SU-DHL-6 (cell line): ENCODE measurements at regions not wholly inside any gene's neighbourhood (a gene's known extent, or its start where the extent isn't known, plus 50 kb on each side); places are given as distances from the start of the nearest gene placed in this dataset.

ENCODE experiments used
- H2AFZ ChIP-seq: fragments of 200-600 bp; sonication (generic); 2 replicates; pipeline ENCODE4 v1.6.1; 2014; ENCODE audit warnings: low read depth, mild to moderate bottlenecking, moderate library complexity, mixed read lengths, antibody characterized with exemption, low read length; ENCODE audit not compliant: severe bottlenecking
- H3F3A ChIP-seq: fragments of 200-600 bp; shearing (Covaris generic); 2 replicates; pipeline ENCODE4 v1.6.0; 2016; ENCODE audit warnings: antibody characterized with exemption, mild to moderate bottlenecking; ENCODE audit not compliant: insufficient read depth
- H3K27ac ChIP-seq: fragments of 200-600 bp; sonication (generic); 2 replicates; pipeline ENCODE4 v1.5.1; 2016; ENCODE audit warnings: low read depth, mild to moderate bottlenecking, low read length, moderate library complexity, mixed read lengths
- H3K27me3 ChIP-seq: fragments of 200-600 bp; sonication (generic), shearing (Covaris generic); 2 replicates; pipeline ENCODE4 v1.6.0; 2014; ENCODE audit warnings: mild to moderate bottlenecking, low read length
- H3K36me3 ChIP-seq: fragments of 200-600 bp; sonication (generic); 2 replicates; pipeline ENCODE4 v1.6.1; 2014; ENCODE audit warnings: mild to moderate bottlenecking, low read length, mixed read lengths
- H3K4me2 ChIP-seq: fragments of 300-600, 200-600 bp; shearing (Covaris generic), sonication (generic); 2 replicates; pipeline ENCODE4 v1.6.0; 2014; ENCODE audit warnings: low read length, low read depth, mild to moderate bottlenecking; ENCODE audit not compliant: poor library complexity, severe bottlenecking
- H3K4me3 ChIP-seq: fragments of 200-600 bp; sonication (generic); 2 replicates; pipeline ENCODE4 v1.5.1; 2014; ENCODE audit warnings: antibody characterized with exemption, low read length, mild to moderate bottlenecking, mixed read lengths; ENCODE audit not compliant: insufficient read depth, poor library complexity, severe bottlenecking
- H3K79me2 ChIP-seq: fragments of 200-600 bp; sonication (generic); 2 replicates; pipeline ENCODE4 v1.6.1; 2014; ENCODE audit warnings: mild to moderate bottlenecking, low read length, moderate library complexity; ENCODE audit not compliant: insufficient read depth
- H3K9ac ChIP-seq: fragments of 200-600 bp; sonication (generic); 2 replicates; pipeline ENCODE4 v1.7.0; 2014; ENCODE audit warnings: mild to moderate bottlenecking, low read length
- H3K9me2 ChIP-seq: fragments of 200-600 bp; sonication (generic); replicated peaks from 2 replicates; pipeline ENCODE4 v1.6.1; 2014; ENCODE audit warnings: low read length; ENCODE audit not compliant: insufficient read depth
- H3K9me3 ChIP-seq: fragments of 200-600 bp; sonication (generic); 2 replicates; pipeline ENCODE4 v1.6.1; 2014; ENCODE audit warnings: low read length, mixed read lengths; ENCODE audit not compliant: insufficient read depth
- H4K20me1 ChIP-seq: fragments of 200-600 bp; sonication (generic); 2 replicates; pipeline ENCODE4 v1.6.1; 2014; ENCODE audit warnings: low read depth, mild to moderate bottlenecking, antibody characterized with exemption, low read length, moderate library complexity, mixed read lengths
- CTCF ChIP-seq: fragments of 200-600 bp; sonication (generic); IDR thresholded peaks from one replicate; pipeline ENCODE4 v1.5.1; 2017; ENCODE audit warnings: antibody characterized with exemption, mild to moderate bottlenecking, low read length, moderate library complexity; ENCODE audit not compliant: insufficient read depth, poor library complexity, severe bottlenecking
- EZH2phosphoT487 ChIP-seq: fragments of 200-600 bp; sonication (generic), shearing (Covaris generic); conservative IDR thresholded peaks from 2 replicates; pipeline ENCODE4 v1.6.1; 2018; ENCODE audit warnings: mild to moderate bottlenecking, antibody characterized with exemption, low read length, moderate library complexity, mixed read lengths

- H3K4me3 ChIP-seq = no peak overlapping the region
- no peak overlapping the region for H3K4me2 ChIP-seq
- no peaks in the 10 kb centered on the region for H4K20me1 ChIP-seq
- no peak overlapping the region for H2AFZ ChIP-seq
- H3K36me3 ChIP-seq = no peaks in the 10 kb centered on the region
- no peaks in the 10 kb centered on the region for H3F3A ChIP-seq
- H3K9me3 ChIP-seq = no peaks in the 10 kb centered on the region
- H3K9me2 ChIP-seq = no peaks in the 10 kb centered on the region
- H3K79me2 ChIP-seq = no peaks in the 10 kb centered on the region
- no peak overlapping the region for H3K27ac ChIP-seq
- no peaks in the 10 kb centered on the region for H3K27me3 ChIP-seq
- TF ChIP-seq EZH2phosphoT487 = no peak
- no peak for TF ChIP-seq CTCF
- no peak overlapping the region for H3K9ac ChIP-seq
Observed at GRCh38 chr4:81799371-81799770, 327.7 kb upstream of the RASGEF1B start.

- H3K36me3 ChIP-seq = no peaks in the 10 kb centered on the region
- no peaks in the 10 kb centered on the region for H3K27me3 ChIP-seq
- no peaks in the 10 kb centered on the region for H3K79me2 ChIP-seq
- no peaks in the 10 kb centered on the region for H3K9me3 ChIP-seq
- TF ChIP-seq CTCF (no peak), EZH2phosphoT487 (no peak)
- no peaks in the 10 kb centered on the region for H3K9me2 ChIP-seq
- no peaks in the 10 kb centered on the region for H4K20me1 ChIP-seq
- H3K27ac ChIP-seq = no peak overlapping the region
- H2AFZ ChIP-seq = no peak overlapping the region
- no peak overlapping the region for H3K4me3 ChIP-seq
- H3K9ac ChIP-seq = no peak overlapping the region
- H3F3A ChIP-seq = no peaks in the 10 kb centered on the region
- H3K4me2 ChIP-seq = no peak overlapping the region
Observed at GRCh38 chr4:81796790-81797528, 325.3 kb upstream of the RASGEF1B start.

DNA sequence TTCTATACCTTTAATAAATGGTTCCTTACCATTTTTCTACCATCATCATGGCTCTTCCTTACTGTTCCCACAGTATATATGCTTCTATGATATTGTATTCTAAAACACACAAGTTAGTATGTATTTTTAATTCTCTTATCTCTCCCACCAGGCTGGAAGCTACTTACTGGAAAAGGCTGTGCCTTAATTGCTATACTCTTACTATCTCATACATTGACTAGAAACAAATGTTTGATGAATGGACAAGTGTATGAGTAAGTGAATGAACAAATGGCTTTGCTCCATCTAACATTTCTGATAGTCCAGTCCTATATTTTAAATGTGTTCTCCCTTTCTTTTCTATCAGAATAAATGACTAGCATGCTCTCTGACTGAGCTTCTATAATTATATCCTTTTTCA, 320.8 kb upstream of the RASGEF1B start:
- Histone ChIP-seq H3K27me3 (no peaks in the 10 kb centered on the region), H3F3A (no peaks in the 10 kb centered on the region), H2AFZ (no peak overlapping the region), H3K9me2 (no peaks in the 10 kb centered on the region), H3K9me3 (no peaks in the 10 kb centered on the region), H3K4me3 (no peak overlapping the region), H3K27ac (no peak overlapping the region), H3K9ac (no peak overlapping the region), H4K20me1 (no peaks in the 10 kb centered on the region), H3K36me3 (no peaks in the 10 kb centered on the region), H3K4me2 (no peak overlapping the region), H3K79me2 (no peaks in the 10 kb centered on the region)
- TF ChIP-seq CTCF = no peak
- no peak for TF ChIP-seq EZH2phosphoT487
